Testis (tissue), 2 donors: ENCODE measurements at regions not wholly inside any gene's neighbourhood (a gene's known extent, or its start where the extent isn't known, plus 50 kb on each side); places are given as distances from the start of the nearest gene placed in this dataset.

ENCODE experiments used
- POLR2A ChIP-seq: fragments of 450-650 bp; IDR thresholded peaks from one replicate; pipeline ENCODE4 v1.6.1; 2017; ENCODE audit warnings: antibody characterized with exemption, mild to moderate bottlenecking, moderate library complexity
- TF ChIP-seq, protein P1 (sequence below), 3 experiments: fragments of 450-650 bp in 2 of 3; fragments of 200-600 bp in 1 of 3; sonication (generic) in 1 of 3; IDR thresholded peaks; one replicate each; pipeline ENCODE4 v1.5.1; 2016 to 2019; ENCODE audit warnings: antibody characterized with exemption in 3 of 3, mild to moderate bottlenecking in 2 of 3, moderate library complexity in 1 of 3

DNA sequence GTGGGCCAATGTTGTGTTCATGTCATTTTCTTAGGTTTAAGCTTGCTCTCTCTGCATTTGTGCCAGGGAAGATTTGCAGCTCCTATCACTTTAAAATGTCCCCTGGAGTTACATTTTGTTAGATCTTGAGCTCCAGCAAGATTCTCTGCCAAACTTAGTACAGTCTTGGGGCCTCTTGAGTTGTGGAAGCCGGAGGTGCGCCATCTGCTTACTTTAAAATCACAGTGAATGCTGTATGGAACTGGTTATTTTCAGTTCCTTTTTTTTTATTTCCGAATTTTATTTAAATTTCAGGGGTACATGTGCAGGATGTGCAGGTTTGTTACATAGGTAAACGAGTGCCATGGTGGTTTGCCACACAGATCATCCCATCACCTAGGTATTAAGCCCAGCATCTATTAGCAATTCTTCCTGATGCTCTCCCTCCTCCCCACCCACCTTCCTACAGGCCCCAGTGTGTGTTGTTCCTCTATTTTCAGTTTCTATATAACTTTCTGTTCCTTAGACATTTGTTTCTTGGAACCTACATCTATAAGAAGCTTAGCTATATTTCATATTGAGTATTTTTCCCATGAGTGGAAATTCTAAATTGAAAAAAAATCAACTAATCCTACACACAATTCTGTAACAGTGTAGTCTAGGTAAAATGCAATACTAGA lies 114.4 kb upstream of the CREB5 start:
- TF ChIP-seq, protein P1, sequence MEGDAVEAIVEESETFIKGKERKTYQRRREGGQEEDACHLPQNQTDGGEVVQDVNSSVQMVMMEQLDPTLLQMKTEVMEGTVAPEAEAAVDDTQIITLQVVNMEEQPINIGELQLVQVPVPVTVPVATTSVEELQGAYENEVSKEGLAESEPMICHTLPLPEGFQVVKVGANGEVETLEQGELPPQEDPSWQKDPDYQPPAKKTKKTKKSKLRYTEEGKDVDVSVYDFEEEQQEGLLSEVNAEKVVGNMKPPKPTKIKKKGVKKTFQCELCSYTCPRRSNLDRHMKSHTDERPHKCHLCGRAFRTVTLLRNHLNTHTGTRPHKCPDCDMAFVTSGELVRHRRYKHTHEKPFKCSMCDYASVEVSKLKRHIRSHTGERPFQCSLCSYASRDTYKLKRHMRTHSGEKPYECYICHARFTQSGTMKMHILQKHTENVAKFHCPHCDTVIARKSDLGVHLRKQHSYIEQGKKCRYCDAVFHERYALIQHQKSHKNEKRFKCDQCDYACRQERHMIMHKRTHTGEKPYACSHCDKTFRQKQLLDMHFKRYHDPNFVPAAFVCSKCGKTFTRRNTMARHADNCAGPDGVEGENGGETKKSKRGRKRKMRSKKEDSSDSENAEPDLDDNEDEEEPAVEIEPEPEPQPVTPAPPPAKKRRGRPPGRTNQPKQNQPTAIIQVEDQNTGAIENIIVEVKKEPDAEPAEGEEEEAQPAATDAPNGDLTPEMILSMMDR (IDR thresholded peaks at IDR 0.05): no peak
- TF ChIP-seq POLR2A: no peak
